GM19452 (cell line): ENCODE measurements at regions not wholly inside any gene's neighbourhood (a gene's known extent, or its start where the extent isn't known, plus 50 kb on each side); places are given as distances from the start of the nearest gene placed in this dataset.
"Not testable (repeated sequence)": the region's sequence is repeated elsewhere in the genome, so short reads cannot be mapped to it uniquely, and the experiment has no call there.

Source experiments
- ATAC-seq: cut with Tn5 transposase; IDR thresholded peaks from one replicate; pipeline ENCODE4 v1.9.1; 2021; ENCODE audit not compliant: unreplicated experiment

DNA sequence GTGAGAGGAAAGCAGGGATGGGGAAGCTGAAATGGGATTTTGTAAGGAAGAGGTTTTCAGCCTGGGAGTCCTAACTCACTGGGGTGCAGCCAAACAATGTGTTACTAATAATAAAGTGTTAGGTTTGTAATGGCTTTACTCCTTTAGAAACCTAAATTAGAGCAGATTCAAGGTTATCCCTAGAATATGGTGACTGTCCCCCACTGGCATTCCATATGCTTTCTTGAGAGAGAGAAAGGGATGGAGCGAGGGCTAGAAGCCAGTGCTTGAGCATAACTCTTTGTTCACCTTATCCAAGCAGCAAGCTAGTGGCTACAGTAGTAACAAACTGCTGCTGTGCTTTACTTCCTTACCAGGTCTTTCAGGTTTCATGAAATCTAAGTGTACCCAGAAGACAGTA is 249.1 kb upstream of the PGRMC2 start:
- no peak for ATAC-seq

DNA sequence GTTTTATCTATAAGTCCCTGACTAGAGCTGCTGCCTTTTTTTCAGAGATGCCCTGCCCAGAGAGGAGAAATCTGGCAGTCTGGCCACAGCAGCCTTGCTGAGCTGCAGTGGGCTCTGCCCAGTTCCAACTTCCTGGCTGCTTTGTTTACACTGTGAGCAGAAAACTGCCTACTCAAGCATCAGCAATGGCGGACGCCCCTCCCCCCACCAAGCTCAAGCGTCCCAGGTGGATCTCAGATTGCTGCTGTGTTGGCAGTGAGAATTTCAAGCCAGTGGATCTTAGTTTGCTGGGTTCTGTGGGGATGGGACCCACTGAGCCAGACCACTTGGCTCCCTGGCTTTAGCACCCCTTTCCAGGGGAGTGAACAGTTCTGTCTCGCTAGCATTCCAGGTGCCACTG is 247.9 kb upstream of the PGRMC2 start:
- ATAC-seq, result not testable (repeated sequence)

DNA sequence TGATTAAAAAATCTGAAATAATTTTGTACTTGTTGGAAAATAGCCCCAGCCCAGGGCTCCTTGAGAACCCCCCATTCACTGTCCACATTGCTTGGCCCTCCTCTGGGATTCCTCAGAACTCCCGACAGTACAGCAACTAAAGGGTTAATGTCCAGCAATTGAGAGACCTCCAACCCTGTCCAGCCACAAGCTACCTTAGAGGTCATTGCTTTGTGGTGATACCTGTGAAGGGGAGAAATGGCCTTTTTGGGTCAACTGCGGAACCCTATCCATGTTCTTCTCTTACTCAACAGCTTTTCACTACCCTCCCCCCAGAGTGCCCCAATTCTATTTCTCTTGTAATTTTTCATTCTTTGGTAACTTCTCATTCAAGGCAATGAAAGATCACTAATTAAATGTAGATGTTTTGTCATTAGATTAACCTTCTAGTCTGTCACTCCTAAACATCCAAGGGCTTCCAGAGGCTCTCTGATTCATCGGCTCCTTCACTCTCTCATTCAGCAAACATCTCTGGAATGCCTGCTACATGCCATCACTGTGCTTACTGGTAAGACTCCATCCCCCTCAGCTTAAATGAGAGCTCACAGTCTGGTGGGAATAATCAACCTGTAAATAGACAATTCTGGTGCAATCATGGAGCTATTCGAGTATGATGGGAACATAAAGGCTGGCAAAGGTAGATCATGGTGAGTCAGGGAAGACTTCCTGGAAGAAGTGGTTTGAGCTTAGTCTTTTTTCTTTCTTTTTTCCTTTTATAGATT is 241.4 kb upstream of the PGRMC2 start:
- ATAC-seq, result no peak

DNA sequence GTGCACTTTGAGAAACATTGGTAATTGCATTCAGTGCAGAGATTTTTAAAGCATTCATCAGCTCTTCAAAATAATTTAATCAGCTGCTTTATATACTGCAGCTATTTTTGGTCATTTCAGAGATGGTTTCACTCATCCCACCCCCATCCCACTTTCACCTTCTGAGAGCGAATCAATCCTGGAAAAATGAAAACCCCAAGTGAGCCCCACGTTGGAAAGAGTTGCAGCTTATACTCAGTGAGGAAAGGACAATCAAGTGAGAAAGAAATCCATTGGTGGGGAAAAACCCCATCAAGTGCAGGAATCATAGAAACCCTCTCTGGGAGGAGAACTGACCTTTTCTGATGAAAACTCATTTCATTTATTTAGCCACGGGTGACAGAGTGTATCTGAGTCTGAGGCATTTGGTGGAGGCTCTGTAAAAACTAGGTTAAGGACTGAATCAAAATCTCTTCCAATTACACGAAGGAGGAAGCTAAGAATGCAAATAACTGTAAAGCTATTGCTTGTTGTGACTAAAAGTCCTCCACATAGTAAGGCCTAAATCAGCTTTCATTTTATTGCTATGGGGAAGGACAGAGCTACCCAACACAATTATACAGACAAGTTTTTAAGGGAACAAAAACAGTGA is 240.4 kb upstream of the PGRMC2 start:
- no peak for ATAC-seq

DNA sequence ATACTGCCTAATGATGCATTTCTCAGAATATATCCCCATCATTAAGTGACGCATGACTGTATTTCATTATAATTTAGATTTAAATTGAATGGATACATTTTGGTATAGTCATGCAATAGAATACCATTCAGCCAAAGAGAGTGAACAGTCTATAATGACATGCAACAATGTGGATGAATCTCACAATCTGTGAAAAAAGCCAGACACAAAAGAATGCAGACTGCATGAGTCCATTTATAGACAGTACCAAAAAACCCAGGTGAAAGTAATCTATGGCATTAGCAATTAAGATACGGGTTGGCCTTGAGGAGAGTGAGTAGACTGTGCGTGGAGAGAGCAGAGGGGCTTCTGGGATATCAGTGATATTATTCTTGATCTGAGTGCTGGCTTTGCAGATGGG is 239.7 kb upstream of the PGRMC2 start:
- ATAC-seq, result no peak

DNA sequence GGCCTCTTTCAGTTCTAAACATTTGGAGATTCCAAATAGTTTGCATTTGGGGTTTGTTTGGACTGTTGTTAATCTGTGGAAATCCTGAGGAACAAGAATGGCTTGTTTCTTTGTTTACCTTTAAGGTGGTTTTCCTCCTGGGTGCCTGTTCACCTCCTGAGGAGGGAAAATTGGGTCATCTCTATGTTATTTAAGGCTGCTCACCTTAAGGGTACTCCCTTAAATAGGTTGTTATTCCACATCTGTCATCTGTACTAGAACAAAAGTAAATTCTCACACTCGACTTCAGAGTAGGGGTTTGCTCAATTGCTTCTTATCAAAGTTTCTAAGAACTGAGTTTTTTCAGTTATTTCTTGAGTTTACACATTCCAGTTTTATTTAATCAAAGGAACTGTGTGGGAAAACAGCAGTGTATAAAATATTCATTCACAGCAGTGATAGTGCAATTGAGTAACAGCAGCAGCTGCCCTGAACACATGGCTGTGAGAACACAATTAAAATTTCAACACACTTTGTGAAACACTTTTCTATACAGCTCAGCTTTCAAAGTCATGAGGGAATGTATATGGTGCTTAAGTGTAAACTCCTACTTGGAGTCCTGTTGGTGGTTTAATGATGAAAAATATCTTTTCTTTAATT is 238.5 kb upstream of the PGRMC2 start:
- ATAC-seq, result no peak

DNA sequence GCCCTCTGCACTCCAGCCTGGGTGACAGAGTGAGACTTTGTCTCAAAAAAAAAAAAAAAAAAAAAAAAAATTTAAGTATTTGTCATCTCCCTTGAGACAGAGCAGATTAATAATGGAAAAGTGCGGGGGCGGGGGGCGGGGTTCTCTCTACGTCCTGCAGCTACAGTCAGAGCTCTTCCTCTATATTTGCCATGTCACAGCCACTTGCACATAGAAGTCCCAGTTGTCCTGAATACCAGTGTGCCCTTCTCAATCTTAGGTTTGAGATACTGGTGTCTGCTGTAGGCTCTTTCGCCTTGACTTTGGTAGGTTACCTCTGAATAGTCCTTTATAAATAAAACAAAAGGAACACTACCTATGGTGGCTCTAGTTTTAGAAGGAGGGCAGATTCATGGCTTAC is 237.8 kb upstream of the PGRMC2 start:
- ATAC-seq, result no peak

DNA sequence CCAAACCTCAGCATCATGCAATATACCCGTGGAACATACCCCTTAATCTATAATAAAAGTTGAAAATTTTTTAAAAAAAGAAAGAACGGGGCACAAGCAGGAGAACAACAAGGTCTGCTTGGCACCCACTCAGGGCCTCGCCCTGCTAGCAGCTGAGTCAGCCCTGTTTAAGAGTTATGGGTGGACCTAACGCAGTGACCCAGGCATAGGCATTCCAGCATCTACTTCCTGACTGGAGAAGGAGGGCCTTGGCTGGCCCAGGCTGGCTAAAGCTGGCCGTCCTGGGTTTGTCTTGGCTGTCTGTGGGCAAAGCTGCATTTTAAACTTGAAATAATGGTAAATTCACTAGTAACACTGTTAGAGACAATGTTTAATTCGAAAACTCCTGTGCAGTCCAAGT is 236.7 kb upstream of the PGRMC2 start:
- ATAC-seq, result no peak

DNA sequence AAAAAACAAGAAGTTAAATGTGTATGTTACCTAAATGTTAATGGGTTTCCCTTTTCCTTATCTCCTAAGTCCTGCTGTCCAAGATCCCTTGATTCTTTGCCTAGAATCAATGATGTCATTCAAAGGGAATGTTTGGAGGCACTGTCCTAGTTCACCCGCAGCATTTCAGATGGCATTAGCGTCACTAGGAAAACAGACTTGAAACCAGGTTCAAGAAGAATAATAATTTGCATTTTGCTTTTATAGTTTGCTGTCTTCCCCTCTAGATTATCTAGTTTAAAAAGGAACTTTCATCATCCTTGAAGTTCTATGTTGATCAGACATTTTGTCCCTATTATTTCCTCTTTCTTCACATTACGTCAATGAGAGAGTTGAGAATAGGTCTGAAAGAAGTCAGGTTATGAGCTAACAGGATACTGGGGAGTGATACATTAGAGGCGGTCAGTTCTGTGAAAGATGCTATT is 234.1 kb upstream of the PGRMC2 start:
- no peak for ATAC-seq

DNA sequence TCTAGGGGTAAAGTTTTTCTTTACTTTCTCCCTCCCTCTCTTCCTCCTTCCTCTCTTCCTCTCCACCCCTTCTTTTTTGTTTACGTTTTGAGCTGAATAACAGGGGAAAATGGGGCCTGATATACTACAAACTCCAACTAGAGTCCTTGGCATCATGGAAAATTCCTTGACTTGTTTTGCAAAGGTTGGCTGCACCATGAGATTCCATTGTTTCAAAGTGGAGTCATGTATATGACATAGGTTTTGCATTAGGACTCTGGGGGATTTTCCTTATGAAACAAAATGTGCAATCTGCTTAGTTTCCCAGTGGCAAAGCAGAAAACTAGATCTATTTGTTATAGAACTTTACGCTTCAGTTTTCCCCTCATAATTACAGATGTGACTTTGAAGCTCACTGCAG is 233.5 kb upstream of the PGRMC2 start:
- ATAC-seq, result no peak

DNA sequence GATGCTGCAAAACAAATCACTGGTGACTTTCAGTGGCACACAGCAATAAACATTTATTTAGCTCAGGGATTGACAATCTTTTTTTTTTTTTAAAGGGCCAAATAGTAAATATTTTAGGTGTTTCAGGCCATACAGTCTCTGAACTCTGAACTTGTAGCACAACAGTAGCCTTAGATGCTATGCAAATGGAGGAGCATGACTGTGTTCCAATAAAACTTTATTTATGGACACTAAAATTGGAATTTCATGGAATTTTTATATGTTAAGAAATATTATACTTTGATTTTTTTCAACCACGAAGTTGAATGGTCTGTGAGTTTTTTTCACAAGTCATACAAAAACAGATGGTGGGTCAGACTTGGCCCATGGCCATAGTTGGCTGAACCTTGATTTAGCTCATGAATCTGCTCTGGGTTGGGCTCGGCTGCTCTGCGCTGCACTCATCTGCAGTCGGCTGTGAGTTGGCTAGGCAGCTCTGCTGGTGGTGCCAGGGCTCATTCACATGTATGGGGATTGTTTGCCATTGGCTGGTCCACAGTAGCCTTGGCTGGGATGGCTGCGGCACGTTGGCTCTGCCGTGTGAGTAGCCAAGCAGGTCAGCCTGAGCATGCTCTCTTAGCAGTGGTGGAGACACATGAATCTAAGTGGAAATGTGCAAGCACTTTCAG is 231.7 kb upstream of the PGRMC2 start:
- no peak for ATAC-seq

DNA sequence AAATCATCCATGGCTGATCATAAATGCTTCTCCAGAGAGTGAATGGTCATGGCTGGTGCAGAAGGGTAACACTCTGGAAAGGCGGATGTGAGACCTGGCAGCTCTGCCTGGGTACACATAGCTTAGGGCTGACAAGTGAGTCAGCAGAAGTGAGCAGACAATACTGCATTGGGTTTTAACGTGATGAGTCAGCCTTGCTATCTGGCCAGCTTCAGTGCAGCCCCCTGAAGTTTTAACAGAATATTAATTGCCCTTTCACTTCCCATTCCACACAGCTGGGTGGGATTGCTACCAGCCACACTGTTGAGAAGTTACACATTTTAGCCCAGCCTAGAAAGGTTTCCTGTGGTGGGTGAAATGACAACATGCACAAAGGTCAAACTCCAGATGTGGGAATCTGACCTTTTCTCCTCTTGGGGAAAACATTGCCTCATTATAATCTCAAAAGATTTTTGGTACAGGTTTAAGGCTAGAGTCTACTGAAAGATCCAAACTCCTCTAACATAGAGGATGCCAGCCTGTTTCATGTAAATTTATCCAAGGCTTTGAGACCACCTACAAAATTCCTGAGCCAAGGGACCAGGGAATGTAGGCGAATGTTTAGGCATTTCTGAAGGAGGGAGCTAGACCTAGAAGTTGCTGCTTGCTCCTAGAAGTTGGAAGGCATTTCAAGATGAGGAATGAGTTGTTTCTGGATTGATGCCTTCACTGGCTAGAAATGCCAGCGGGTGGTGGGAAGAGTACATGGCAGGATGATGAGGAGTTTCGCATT is 230.3 kb upstream of the PGRMC2 start:
- ATAC-seq, result peak; percentile 96

DNA sequence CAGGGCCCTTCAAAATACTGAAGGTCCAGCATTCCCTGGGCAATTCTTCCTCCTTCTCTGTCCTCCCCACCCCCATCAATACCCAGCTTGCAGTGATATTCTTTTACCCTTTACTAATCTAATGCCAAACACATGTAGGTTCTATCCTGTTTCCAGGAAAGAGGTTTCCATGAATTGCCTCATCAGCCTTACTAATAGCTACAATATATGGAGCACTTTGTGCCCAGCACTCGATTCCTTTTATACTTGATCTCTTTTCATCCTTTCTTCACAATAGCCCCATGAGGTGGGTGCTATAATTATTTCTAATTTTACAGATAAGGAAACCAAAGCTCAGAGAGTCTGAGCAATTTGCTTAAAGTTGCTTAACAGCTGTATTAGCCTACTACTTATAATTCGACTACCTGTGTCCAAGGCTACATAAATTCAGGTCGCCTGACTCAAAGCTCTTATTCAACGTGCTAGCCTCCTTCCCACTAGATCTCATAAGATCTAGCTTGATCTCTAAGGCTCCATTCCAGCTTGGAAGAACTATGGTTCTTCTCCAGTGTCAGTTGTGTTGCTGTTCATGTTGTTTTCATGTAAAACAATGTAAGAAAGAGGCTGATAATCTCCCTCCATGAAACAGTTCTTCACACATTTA is 229.6 kb upstream of the PGRMC2 start:
- no peak for ATAC-seq

DNA sequence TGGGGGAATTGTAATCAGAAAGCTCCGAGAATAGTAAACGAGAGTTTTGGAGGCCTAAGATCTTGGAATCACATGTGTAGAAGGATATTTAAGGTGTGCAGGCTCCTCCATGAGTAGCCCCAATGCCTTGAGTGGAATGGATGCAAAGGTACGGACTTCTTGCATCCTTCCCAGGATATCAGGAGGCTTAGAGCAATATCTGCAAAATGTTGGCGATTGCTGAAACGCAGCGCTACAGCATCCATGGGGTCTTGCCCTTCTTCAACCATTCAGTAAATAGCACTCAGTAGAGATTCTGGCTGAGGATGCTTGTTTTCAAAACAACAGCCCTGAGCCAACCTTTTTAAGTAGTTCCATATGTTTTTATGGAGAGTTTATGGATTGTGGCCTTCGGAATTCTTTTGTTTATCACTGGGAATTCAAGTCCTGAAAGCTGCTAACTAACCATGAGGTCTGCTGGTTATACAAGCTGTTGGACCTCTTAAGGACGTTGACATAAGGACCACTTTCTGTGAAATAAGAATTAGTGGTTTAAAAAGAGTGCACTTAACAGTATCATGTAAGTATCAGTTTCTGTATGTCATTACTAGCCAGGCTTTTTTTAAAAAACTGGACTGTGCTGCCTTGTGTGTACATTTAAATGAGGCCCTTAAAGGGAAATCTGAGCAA is 228.8 kb upstream of the PGRMC2 start:
- peak; percentile 53 for ATAC-seq

DNA sequence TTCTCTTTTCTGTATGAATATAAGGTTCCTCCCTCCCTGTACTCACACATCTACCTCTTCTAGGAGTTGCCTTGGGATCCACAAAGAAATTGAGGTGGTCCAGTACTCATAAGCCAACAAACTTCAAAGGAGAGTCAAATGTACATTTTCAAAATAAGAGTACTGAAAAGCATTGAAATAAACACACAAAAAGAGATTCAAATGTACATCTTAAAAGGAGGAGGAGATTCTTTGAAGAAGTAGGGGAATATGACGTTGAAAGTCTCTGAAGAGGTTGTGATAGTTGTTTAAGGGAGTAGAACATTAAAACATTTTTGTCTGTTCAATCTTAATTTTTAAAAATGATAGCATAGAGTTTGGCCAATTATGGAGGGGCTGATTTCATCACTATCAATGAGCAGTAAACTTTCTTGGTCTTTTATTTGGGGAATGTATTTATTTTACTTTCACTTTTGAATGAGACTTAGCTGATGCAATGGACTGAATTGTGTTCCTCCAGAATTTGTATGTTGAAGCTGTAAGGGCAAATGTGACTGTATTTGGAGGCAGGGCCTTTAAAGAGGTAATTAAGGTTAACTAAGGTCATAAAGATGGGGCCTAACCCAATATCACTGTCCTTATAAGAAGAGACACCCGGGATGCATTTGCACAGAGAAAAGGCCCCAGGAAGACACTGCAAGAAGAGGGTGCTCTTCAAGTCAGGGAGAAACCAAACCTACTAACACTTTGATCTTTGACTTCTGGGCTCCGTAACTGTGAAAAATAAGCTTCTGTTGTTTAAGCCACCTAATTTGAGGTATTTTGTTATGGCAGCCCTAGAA is 226.3 kb upstream of the PGRMC2 start:
- no peak for ATAC-seq

DNA sequence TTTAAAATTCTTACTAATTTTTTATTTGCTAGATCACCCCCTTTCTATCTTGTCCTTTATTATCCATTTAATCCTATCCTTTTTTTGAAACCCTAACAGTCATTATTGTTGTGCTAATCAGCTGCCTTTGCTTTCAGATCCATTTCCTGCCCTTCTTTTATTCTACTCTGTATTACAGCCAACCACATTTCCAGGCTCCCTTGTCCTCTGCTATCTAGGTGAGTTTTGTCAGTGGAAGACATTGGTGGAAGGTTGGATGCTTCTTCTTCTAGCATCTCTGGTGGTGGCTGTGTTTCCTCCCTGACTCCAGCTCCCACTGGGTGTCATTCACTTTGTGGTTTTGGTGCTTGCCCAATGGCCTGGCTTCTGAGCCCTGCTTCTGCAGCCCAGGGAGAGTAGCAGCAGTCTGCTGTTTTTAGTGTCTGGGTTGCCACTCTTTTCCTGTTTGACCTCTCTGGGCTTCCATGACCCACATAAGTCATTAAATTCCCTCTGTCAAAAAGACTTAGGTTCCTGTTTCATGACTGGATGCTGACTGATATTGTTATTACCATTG is 225.2 kb upstream of the PGRMC2 start:
- ATAC-seq, result no peak

DNA sequence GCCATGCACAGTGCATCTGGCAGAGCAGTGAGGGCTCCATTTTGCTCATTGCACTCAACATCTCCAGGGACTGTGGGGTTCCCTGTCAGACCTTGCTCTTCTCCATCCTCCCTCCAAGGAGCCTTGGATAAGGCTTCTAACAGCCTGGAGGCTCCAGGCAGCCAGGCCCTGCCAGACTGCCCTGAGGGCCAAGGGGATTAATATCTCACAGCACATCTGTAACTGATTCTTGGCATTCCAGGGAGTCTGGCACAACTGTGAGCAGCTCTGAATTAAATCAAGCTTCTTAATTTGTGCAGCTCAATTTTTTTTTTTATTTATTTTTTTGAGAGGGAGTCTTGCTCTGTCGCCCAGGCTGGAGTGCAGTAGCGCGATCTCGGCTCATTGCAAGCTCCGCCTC is 224.5 kb upstream of the PGRMC2 start:
- no peak for ATAC-seq

DNA sequence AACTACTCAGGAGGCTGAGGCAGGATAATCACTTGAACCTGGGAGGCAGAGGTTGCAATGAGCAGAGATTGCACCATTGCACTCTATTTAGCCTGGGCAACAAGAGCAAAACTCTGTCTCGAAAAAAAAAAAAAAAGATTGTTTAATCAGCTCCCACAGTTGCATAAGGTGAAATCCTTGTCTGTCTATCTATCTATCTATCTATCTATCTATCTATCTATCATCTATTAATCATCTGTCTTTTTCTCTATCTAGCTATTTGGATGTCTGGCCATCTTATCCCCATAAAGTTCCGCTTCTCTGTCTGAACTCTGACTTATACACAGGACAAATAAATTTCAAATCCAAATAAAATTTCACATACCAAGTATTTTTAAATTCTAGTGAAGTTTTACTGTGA is 223.2 kb upstream of the PGRMC2 start:
- ATAC-seq, result no peak
